Cardiac fibroblast (primary cell): ENCODE measurements at regions not wholly inside any gene's neighbourhood (a gene's known extent, or its start where the extent isn't known, plus 50 kb on each side); places are given as distances from the start of the nearest gene placed in this dataset.

ENCODE experiments used
- DNase-seq, 2 donors: peaks; one replicate each; pipeline versions ENCODE4 v3.0.0 to v3.0.0-alpha.2; 2010; ENCODE audit warnings: low read depth in 2 of 2
- H3K4me3 ChIP-seq, 2 donors: replicated peaks in 1 of 2; 1 replicate in 1 of 2; 2 replicates in 1 of 2; pipeline ENCODE4 v1.5.1; 2011; ENCODE audit warnings: low read depth in 2 of 2, low read length in 2 of 2, mild to moderate bottlenecking in 2 of 2, moderate library complexity in 1 of 2
- CTCF ChIP-seq: IDR thresholded peaks from one replicate; pipeline ENCODE4 v1.5.1; 2011; ENCODE audit warnings: low read depth, mild to moderate bottlenecking, low read length, inconsistent platforms

- no peak overlapping the region for H3K4me3 ChIP-seq
- no peak for DNase-seq
- no peak for TF ChIP-seq CTCF
Observed at GRCh38 chr2:15806801-15807417, 133.4 kb upstream of the MYCN start.

GRCh38 chr2:15807418-15808203, 132.7 kb upstream of the MYCN start:
- no peak overlapping the region for H3K4me3 ChIP-seq
- TF ChIP-seq CTCF: no peak
- no peak for DNase-seq

GRCh38 chr2:15808204-15808910, 132.0 kb upstream of the MYCN start:
- TF ChIP-seq CTCF: no peak
- H3K4me3 ChIP-seq: no peak overlapping the region
- no peak for DNase-seq

- no peak for TF ChIP-seq CTCF
- no peak for DNase-seq
- H3K4me3 ChIP-seq: no peak overlapping the region
Observed at GRCh38 chr2:15808944-15809343, 131.4 kb upstream of the MYCN start.

- TF ChIP-seq CTCF: no peak
- no peak for DNase-seq
- H3K4me3 ChIP-seq: no peak overlapping the region
Observed at GRCh38 chr2:15809404-15809803, 130.9 kb upstream of the MYCN start.

- no peak for TF ChIP-seq CTCF
- no peak overlapping the region for H3K4me3 ChIP-seq
- DNase-seq: no peak
Observed at GRCh38 chr2:15810477-15811150, 129.7 kb upstream of the MYCN start.
